GM12875 (cell line): ENCODE measurements at regions not wholly inside any gene's neighbourhood (a gene's known extent, or its start where the extent isn't known, plus 50 kb on each side); places are given as distances from the start of the nearest gene placed in this dataset.

Source experiments
- H3K4me3 ChIP-seq: one replicate; pipeline ENCODE4 v1.5.1; 2011; ENCODE audit warnings: low read depth, low read length, control low read depth
- TF ChIP-seq, protein P1 (sequence below): IDR thresholded peaks from 2 replicates; pipeline ENCODE4 v1.5.1; 2011; ENCODE audit warnings: low read depth, mild to moderate bottlenecking, control low read depth, inconsistent platforms, low read length, moderate library complexity, borderline replicate concordance; ENCODE audit not compliant: insufficient read depth

DNA sequence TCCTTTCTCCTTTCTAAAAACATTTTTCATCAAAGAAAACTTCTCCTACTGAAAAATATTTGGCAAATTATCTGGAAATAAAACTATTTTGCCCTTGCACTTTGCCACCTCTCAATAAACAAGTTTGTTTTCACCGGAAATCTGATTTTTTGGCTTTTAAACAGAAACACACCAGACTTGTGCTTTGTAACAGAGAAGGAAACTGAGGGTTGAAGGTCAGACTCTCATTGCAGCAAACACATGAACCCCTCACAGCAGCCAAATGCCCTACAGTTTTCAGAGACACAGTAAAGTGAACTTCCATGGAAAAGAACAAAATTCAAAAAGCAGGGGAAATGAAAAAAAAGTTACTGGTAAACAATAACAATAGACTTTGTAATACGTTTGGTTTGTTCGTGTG is 95.6 kb upstream of the WDR17 start:
- no peak overlapping the region for H3K4me3 ChIP-seq
- TF ChIP-seq, protein P1, sequence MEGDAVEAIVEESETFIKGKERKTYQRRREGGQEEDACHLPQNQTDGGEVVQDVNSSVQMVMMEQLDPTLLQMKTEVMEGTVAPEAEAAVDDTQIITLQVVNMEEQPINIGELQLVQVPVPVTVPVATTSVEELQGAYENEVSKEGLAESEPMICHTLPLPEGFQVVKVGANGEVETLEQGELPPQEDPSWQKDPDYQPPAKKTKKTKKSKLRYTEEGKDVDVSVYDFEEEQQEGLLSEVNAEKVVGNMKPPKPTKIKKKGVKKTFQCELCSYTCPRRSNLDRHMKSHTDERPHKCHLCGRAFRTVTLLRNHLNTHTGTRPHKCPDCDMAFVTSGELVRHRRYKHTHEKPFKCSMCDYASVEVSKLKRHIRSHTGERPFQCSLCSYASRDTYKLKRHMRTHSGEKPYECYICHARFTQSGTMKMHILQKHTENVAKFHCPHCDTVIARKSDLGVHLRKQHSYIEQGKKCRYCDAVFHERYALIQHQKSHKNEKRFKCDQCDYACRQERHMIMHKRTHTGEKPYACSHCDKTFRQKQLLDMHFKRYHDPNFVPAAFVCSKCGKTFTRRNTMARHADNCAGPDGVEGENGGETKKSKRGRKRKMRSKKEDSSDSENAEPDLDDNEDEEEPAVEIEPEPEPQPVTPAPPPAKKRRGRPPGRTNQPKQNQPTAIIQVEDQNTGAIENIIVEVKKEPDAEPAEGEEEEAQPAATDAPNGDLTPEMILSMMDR, result no peak

DNA sequence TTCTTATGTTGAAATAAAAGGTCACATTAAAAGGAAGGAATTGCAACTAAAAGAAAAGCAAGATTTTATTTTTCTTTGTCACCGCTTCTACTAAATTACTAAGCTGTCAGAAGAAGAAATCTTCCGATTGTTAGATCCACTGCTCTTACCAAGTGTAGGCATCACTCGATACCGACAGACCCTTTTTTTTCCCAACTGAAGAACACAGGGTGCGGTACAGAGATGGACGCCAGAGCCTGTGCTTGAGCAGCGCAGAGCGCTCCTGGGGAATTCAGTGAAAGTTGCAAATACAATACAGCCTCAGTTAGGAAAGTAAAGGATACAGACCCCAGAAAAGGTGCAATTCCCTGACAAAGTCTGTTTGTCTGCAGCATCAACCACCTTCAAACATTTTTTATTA is 94.9 kb upstream of the WDR17 start:
- no peak overlapping the region for H3K4me3 ChIP-seq
- TF ChIP-seq, protein P1, result no peak

DNA sequence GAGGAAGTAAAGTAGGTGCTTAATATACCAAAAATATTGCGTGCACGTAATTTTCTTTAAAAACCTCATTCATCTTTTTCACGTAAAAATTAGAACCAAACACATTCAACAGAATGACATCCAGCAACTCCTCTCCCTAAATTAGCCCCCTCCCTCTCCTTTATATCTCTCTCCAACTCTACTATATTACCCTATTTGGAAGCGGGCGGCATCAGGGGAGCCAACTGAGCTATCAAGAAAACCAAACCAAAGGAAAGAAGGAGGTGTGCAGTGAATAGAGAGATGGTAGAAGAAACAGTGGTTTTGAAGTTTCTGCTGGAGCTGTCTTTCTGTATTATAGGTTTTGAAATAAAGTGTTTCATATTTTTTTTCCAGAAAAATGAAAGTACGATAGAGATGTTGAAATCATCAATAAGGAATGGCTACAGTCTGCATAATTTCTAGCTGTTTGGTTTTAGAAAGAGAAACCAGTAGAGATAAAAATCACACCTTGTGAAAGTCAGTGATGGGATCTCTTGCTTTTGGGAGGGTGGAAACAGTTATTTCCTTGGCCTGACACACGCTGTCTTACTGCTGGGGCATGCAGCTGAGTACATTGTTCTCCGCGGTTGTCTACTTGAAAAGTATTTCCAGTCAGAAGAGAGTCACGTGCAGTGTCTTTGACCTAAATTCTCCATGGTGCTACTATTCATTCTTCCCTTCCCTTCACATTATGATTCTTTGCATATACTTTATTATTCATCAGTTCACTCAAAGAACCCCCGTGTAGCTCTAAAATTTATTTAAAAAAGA is 94.1 kb upstream of the WDR17 start:
- TF ChIP-seq, protein P1, result no peak
- no peak overlapping the region for H3K4me3 ChIP-seq

DNA sequence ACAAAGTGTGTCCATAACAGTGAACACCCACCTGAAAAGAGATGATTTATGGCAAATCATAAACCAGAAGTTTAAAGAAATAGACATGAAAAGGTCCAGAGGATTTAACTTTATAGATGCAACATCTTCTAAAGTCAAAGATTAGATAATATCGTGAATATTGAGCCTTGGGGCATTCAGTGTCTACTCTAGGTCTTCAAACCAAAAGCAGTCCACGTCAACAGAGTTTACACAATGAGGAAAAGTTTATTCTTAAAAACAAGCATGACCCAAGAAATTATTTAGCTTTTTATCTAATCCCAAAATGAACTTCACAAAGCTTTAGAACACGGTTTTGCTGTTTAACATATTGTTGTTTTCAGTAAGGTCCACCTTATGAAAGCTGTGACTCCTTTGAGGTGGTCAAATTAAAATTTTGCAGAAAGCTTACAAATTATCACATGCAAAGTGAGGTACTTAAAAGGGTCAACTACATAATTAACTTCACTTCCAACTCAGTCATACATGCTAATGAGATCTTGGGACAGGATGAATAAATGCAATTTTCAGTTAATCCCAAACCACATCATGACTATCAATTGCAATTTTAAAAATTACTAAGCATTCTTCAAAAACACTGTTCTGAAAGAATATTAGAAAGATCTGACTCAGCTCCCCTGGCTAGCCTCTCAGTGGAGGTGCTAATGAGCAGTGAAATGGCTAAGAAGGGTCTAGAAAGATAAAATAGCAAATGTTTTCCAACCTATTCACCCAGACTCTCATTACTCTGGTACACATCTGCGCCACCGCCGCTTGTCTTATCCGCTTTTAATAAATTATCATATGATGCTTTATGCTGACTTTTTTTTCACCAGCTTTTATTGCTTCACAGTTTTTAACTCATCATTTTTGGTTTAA is 92.4 kb upstream of the WDR17 start:
- TF ChIP-seq, protein P1, result no peak
- H3K4me3 ChIP-seq, result no peak overlapping the region

DNA sequence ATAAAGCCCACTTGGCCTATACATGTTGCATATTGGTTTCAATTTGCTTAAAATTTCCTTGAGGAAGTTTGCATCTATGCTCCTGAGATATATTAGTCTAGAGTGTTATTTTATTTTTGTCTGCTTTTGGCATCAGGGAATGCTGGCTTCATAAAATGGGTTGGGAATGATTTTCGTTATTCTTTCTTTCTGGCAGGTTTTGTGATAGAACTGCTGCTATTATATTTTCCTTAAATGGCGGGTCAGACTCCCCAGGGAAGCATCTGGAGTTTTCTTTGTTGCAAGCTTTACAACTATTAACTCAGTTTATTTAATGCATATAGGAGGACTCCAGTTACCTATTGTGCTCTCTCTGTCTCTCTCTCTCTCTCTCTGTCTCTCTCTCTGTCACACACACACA is 82.0 kb upstream of the WDR17 start:
- no peak overlapping the region for H3K4me3 ChIP-seq
- TF ChIP-seq, protein P1, result no peak

DNA sequence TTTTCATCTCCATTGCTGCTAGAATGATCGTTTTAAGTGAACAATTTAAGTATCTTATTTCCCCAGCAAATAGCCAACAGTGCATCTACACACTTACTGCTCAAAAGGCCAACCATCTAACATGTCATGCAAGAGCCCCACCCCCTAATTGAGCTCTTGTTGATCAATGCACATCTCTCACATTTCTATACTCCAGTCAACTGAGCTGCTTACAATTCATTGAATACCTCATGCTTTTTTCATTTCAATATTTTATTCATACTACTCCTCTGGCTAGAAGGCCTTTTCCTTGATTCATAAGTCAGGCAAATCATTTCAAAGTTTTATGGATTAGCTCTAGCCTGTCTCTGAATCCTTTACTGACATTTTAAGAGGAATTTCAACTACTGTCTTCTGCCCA is 79.0 kb upstream of the WDR17 start:
- TF ChIP-seq, protein P1, result no peak
- no peak overlapping the region for H3K4me3 ChIP-seq

DNA sequence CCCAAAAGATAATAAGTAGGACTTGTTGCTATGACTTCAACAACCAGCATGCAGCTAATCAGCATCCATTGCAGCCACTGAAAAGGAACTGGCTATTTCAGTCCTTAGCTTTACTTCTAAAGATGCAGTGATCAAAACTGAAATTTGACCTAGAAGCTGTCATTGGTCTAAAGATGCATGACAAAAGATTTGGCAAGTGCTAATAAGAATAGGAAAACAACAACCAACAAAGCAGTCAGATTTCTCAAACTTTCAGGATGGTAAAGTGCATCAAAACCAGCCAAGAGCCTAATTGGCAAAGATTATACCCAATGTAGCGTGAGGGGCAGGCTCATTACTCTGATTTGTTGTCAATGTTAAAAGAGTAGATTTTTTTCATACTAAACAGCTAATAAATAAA is 77.1 kb upstream of the WDR17 start:
- TF ChIP-seq, protein P1, result no peak
- H3K4me3 ChIP-seq, result no peak overlapping the region
